ENCODE measurements at regions not wholly inside any gene's neighbourhood (a gene's known extent, or its start where the extent isn't known, plus 50 kb on each side); places are given as distances from the start of the nearest gene placed in this dataset.

GRCh38 chr17:71111934-71112333, 942.6 kb downstream of the KCNJ2 start:
- Histone ChIP-seq H3K9ac (ENCODE audit: low read length) (no peak overlapping the region), H3K27me3 (ENCODE audit: control insufficient read depth, insufficient read depth, low read length) (no peaks in the 10 kb centered on the region), H3K36me3 (ENCODE audit: control insufficient read depth, low read depth, low read length) (no peaks in the 10 kb centered on the region), H3K27ac (ENCODE audit: low read length) (no peak overlapping the region), H3K9me3 (ENCODE audit: control insufficient read depth, low read depth, low read length) (no peaks in the 10 kb centered on the region), H3K4me3 (ENCODE audit: low read length) (no peak overlapping the region), H3K4me1 (ENCODE audit: control insufficient read depth, low read depth, low read length) (no peaks in the 10 kb centered on the region)

DNA sequence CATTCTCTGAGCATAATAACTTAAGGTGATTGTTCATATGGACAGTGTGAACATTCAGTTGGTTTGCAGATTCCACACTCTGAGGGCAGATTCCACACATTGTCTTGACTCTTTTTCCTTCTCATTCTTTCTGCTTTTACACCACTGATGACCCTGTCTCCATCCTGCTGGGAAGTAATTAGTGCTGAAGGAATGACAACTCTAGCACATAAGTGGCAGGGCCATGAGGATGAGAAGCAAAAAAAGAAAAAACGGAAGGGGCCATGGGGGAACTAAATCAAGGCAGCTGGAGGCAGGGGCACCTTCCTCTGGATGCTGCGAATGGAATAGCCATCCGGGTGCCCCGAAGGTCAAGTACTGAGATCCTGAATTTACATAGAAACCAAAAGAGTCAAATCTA, 944.0 kb downstream of the KCNJ2 start:
- Histone ChIP-seq H3K27ac (ENCODE audit: low read length) (no peak overlapping the region), H3K9ac (ENCODE audit: low read length) (no peak overlapping the region), H3K4me1 (ENCODE audit: control insufficient read depth, low read depth, low read length) (no peaks in the 10 kb centered on the region), H3K9me3 (ENCODE audit: control insufficient read depth, low read depth, low read length) (no peaks in the 10 kb centered on the region), H3K27me3 (ENCODE audit: control insufficient read depth, insufficient read depth, low read length) (no peaks in the 10 kb centered on the region), H3K4me3 (ENCODE audit: low read length) (no peak overlapping the region), H3K36me3 (ENCODE audit: control insufficient read depth, low read depth, low read length) (no peaks in the 10 kb centered on the region)

DNA sequence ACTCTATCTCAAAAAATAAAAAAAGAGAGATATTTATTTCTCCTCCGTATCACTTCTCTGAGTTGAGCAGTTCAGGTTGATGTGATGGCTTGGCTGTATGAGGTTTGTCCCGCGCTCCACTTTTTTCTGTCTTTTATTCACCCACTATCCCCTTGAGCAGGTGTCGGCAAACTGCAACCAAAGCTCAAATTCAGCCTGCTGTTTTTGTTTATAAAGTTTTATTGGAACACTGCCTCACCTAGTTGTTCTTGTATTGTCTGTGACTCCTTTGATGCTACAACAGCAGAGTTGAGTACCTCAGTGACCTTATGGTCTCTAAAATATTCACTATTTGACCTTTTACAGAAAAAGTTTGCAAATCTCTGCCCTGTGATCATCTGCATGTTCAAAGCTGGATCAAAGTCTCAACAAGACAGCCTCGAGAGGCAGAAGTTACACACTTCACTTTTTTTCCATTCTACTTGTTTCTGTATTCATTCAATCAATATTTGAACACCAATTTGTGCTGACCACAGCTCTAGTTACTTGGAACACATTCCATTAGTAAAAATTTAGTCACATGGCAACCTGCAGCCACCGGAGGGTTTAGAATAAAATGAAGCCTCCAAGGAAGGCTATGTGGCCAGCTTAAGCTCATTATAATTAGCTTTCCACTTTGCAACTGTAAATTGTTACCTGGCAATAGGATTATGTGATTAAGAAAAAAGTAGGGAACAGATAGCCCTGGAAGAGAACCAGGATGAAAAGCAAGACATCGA, 945.8 kb downstream of the KCNJ2 start:
- H3K4me3 ChIP-seq (ENCODE audit: low read length) = no peak overlapping the region
- no peaks in the 10 kb centered on the region for H3K27me3 ChIP-seq (ENCODE audit: control insufficient read depth, insufficient read depth, low read length)
- no peaks in the 10 kb centered on the region for H3K9me3 ChIP-seq (ENCODE audit: control insufficient read depth, low read depth, low read length)
- H3K9ac ChIP-seq (ENCODE audit: low read length) = no peak overlapping the region
- no peak overlapping the region for H3K27ac ChIP-seq (ENCODE audit: low read length)
- H3K36me3 ChIP-seq (ENCODE audit: control insufficient read depth, low read depth, low read length) = no peaks in the 10 kb centered on the region
- no peaks in the 10 kb centered on the region for H3K4me1 ChIP-seq (ENCODE audit: control insufficient read depth, low read depth, low read length)

DNA sequence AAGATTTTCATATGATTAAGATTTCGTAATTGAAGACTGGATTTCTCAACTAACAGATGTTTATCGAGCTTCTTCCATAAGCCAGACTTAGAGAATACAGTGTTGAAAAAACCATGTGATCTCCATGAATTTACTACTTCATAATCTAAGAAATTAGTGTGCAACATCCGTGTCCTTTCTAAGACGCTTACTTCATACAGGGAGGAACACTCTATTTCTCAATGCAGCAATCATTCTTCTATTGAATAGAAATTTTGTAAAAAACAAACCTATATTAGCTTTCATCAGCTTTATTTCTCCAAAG, 946.3 kb downstream of the KCNJ2 start:
- H3K36me3 ChIP-seq (ENCODE audit: control insufficient read depth, low read depth, low read length) = no peaks in the 10 kb centered on the region
- no peak overlapping the region for H3K9ac ChIP-seq (ENCODE audit: low read length)
- H3K27ac ChIP-seq (ENCODE audit: low read length) = no peak overlapping the region
- H3K4me3 ChIP-seq (ENCODE audit: low read length) = no peak overlapping the region
- no peaks in the 10 kb centered on the region for H3K27me3 ChIP-seq (ENCODE audit: control insufficient read depth, insufficient read depth, low read length)
- no peaks in the 10 kb centered on the region for H3K4me1 ChIP-seq (ENCODE audit: control insufficient read depth, low read depth, low read length)
- no peaks in the 10 kb centered on the region for H3K9me3 ChIP-seq (ENCODE audit: control insufficient read depth, low read depth, low read length)

DNA sequence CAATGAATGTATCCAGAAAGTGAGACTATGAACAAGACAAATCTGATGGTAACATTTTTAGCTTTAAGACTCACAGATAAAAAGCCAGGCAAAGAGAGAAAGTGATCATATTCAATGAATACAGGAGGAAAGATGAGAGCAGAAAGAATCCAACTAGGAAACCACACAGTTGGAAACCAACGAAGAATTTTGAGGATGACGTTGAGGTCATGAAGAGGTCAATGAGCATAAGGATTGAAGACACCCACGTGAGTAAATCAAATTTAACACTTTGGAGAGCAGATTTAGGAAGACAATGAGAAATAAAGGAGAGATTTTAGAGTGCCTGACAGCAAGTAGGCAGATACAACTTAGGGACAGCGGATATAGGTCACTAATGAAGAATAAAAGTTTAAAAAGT, 948.1 kb downstream of the KCNJ2 start:
- no peaks in the 10 kb centered on the region for H3K36me3 ChIP-seq (ENCODE audit: control insufficient read depth, low read depth, low read length)
- no peaks in the 10 kb centered on the region for H3K27me3 ChIP-seq (ENCODE audit: control insufficient read depth, insufficient read depth, low read length)
- no peak overlapping the region for H3K4me3 ChIP-seq (ENCODE audit: low read length)
- H3K4me1 ChIP-seq (ENCODE audit: control insufficient read depth, low read depth, low read length) = no peaks in the 10 kb centered on the region
- no peaks in the 10 kb centered on the region for H3K9me3 ChIP-seq (ENCODE audit: control insufficient read depth, low read depth, low read length)
- no peak overlapping the region for H3K27ac ChIP-seq (ENCODE audit: low read length)
- no peak overlapping the region for H3K9ac ChIP-seq (ENCODE audit: low read length)

DNA sequence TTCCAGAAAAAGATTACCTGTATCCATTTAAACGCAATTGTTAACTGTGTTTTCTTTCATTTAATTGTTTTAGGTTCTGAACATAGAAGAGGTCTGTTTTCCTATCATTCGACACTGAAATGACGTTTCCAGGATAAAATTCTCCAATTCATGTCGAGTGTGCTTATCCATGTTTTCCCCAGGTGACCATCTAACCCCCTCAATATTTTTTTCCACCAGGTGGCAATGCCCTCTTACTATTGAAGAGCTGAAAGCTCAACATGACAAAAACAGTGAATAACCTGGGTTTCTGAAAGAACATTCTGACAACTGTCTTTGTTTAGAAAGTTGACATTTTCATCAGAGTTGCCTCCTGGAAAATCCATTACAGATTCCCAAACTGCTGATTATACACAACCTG, 948.7 kb downstream of the KCNJ2 start:
- no peak overlapping the region for H3K27ac ChIP-seq (ENCODE audit: low read length)
- H3K27me3 ChIP-seq (ENCODE audit: control insufficient read depth, insufficient read depth, low read length) = no peaks in the 10 kb centered on the region
- no peak overlapping the region for H3K4me3 ChIP-seq (ENCODE audit: low read length)
- no peaks in the 10 kb centered on the region for H3K4me1 ChIP-seq (ENCODE audit: control insufficient read depth, low read depth, low read length)
- no peaks in the 10 kb centered on the region for H3K9me3 ChIP-seq (ENCODE audit: control insufficient read depth, low read depth, low read length)
- H3K9ac ChIP-seq (ENCODE audit: low read length) = no peak overlapping the region
- no peaks in the 10 kb centered on the region for H3K36me3 ChIP-seq (ENCODE audit: control insufficient read depth, low read depth, low read length)

DNA sequence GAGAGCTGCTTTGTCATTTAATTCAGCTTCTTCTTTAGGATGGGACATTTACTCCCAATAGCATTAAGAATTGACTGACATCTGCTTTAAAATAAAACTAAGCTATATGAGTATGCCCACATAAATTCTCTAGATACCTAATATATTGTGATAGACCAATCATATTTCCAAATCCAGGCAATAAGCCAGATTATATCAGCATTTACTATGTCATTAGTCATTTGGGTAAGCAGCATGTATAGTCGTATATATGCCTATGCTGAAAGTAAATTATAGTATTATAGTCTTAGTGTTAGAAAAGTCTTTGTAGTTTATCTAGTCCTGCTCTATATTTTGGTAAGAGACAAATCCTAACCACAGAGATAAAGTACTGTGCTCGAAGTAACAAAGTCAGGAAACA, 958.1 kb downstream of the KCNJ2 start:
- Histone ChIP-seq H3K9ac (ENCODE audit: low read length) (no peak overlapping the region), H3K36me3 (ENCODE audit: control insufficient read depth, low read depth, low read length) (no peaks in the 10 kb centered on the region), H3K9me3 (ENCODE audit: control insufficient read depth, low read depth, low read length) (no peaks in the 10 kb centered on the region), H3K4me3 (ENCODE audit: low read length) (no peak overlapping the region), H3K4me1 (ENCODE audit: control insufficient read depth, low read depth, low read length) (no peaks in the 10 kb centered on the region), H3K27ac (ENCODE audit: low read length) (no peak overlapping the region), H3K27me3 (ENCODE audit: control insufficient read depth, insufficient read depth, low read length) (no peaks in the 10 kb centered on the region)

DNA sequence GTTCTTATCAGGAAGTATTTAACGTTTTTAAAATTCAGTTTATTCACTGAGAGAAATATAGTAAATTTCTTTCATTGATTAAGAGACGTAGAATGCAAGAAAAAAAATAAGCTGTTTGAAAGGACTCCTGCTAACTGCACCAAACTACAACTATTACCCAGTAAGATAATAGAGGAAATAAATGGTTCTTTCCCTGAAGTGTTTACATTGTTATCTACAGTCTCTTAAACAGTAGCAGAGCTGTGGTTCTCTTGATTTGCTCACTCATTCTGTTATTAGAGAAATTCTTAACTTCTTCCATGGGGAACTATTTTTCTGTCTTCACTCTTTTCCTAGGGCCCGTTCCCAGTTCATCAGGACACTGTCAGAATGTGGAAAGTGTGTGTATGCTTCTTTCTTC, 973.0 kb downstream of the KCNJ2 start:
- no peak overlapping the region for H3K9ac ChIP-seq (ENCODE audit: low read length)
- H3K4me1 ChIP-seq (ENCODE audit: control insufficient read depth, low read depth, low read length) = no peaks in the 10 kb centered on the region
- no peak overlapping the region for H3K27ac ChIP-seq (ENCODE audit: low read length)
- no peaks in the 10 kb centered on the region for H3K27me3 ChIP-seq (ENCODE audit: control insufficient read depth, insufficient read depth, low read length)
- H3K4me3 ChIP-seq (ENCODE audit: low read length) = no peak overlapping the region
- no peaks in the 10 kb centered on the region for H3K9me3 ChIP-seq (ENCODE audit: control insufficient read depth, low read depth, low read length)
- H3K36me3 ChIP-seq (ENCODE audit: control insufficient read depth, low read depth, low read length) = no peaks in the 10 kb centered on the region

GRCh38 chr17:71145486-71145885, 975.3 kb upstream of the SOX9 start:
- no peaks in the 10 kb centered on the region for H3K4me1 ChIP-seq (ENCODE audit: control insufficient read depth, low read depth, low read length)
- no peaks in the 10 kb centered on the region for H3K9me3 ChIP-seq (ENCODE audit: control insufficient read depth, low read depth, low read length)
- no peaks in the 10 kb centered on the region for H3K36me3 ChIP-seq (ENCODE audit: control insufficient read depth, low read depth, low read length)
- no peak overlapping the region for H3K4me3 ChIP-seq (ENCODE audit: low read length)
- no peaks in the 10 kb centered on the region for H3K27me3 ChIP-seq (ENCODE audit: control insufficient read depth, insufficient read depth, low read length)
- H3K27ac ChIP-seq (ENCODE audit: low read length) = no peak overlapping the region
- H3K9ac ChIP-seq (ENCODE audit: low read length) = no peak overlapping the region

DNA sequence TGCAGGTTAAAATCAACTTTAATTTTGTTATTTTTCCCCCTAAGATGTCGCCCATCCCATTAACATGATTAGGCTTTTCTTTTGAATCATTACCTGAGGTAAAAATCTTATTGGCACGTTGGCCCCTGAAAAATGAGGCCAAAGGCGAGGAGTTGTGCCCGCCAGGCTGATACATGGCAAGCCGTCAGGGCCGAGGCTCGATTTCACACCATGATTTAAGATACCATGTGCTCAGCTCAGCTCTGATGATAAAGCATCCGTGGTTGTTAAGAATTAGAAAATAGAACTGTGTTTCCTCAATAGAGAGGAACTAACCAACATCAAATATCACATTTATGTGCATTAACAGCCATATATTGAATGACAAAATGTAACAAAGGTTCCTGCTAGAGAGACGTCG, 972.9 kb upstream of the SOX9 start:
- H3K9me3 ChIP-seq (ENCODE audit: control insufficient read depth, low read depth, low read length) = no peaks in the 10 kb centered on the region
- no peaks in the 10 kb centered on the region for H3K4me1 ChIP-seq (ENCODE audit: control insufficient read depth, low read depth, low read length)
- no peak overlapping the region for H3K4me3 ChIP-seq (ENCODE audit: low read length)
- no peaks in the 10 kb centered on the region for H3K27me3 ChIP-seq (ENCODE audit: control insufficient read depth, insufficient read depth, low read length)
- no peak overlapping the region for H3K9ac ChIP-seq (ENCODE audit: low read length)
- no peaks in the 10 kb centered on the region for H3K36me3 ChIP-seq (ENCODE audit: control insufficient read depth, low read depth, low read length)
- H3K27ac ChIP-seq (ENCODE audit: low read length) = no peak overlapping the region

GRCh38 chr17:71149607-71150006, 971.2 kb upstream of the SOX9 start:
- Histone ChIP-seq H3K27ac (ENCODE audit: low read length) (no peak overlapping the region), H3K4me1 (ENCODE audit: control insufficient read depth, low read depth, low read length) (no peaks in the 10 kb centered on the region), H3K4me3 (ENCODE audit: low read length) (no peak overlapping the region), H3K27me3 (ENCODE audit: control insufficient read depth, insufficient read depth, low read length) (no peaks in the 10 kb centered on the region), H3K9me3 (ENCODE audit: control insufficient read depth, low read depth, low read length) (no peaks in the 10 kb centered on the region), H3K36me3 (ENCODE audit: control insufficient read depth, low read depth, low read length) (no peaks in the 10 kb centered on the region), H3K9ac (ENCODE audit: low read length) (no peak overlapping the region)

DNA sequence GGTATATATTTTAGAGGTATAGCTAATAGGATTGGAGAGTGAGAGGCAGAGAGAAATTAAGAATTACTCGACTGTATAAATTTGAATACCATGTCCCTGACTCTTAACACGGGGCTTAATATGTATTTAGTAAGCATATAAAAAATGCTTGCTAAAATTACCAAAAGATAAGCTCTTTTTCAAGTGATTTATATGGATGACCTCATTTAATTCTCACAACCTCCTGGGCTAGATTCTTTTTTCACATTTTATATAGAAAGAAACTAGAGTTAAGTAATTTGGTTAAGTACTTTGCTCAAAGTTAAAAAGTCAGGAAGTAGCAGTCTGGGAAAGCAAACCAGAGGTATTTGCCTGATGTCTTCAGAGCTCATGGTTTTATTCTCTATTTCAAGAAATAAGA, 963.5 kb upstream of the SOX9 start:
- H3K4me1 ChIP-seq (ENCODE audit: control insufficient read depth, low read depth, low read length) = no peaks in the 10 kb centered on the region
- H3K27me3 ChIP-seq (ENCODE audit: control insufficient read depth, insufficient read depth, low read length) = no peaks in the 10 kb centered on the region
- no peak overlapping the region for H3K27ac ChIP-seq (ENCODE audit: low read length)
- H3K9ac ChIP-seq (ENCODE audit: low read length) = no peak overlapping the region
- H3K36me3 ChIP-seq (ENCODE audit: control insufficient read depth, low read depth, low read length) = no peaks in the 10 kb centered on the region
- no peaks in the 10 kb centered on the region for H3K9me3 ChIP-seq (ENCODE audit: control insufficient read depth, low read depth, low read length)
- H3K4me3 ChIP-seq (ENCODE audit: low read length) = no peak overlapping the region

Measured in iPS-18a (cell line).